Dendritic cell treated with granulocyte-macrophage colony-stimulating factor and Interleukin-4, amounts not matched to agents 40 ng/mL and 50 ng/mL, for 4 days (primary cell): ENCODE measurements at regions not wholly inside any gene's neighbourhood (a gene's known extent, or its start where the extent isn't known, plus 50 kb on each side); places are given as distances from the start of the nearest gene placed in this dataset.

ENCODE experiments used
- H3K27ac Mint-ChIP-seq: one replicate; pipeline ENCODE4 v1.8.0; 2022; ENCODE audit warnings: mild to moderate bottlenecking, mixed read lengths
- H3K27me3 Mint-ChIP-seq: one replicate; pipeline ENCODE4 v1.8.0; 2022; ENCODE audit warnings: mild to moderate bottlenecking, mixed read lengths
- H3K36me3 Mint-ChIP-seq: one replicate; pipeline ENCODE4 v1.8.0; 2022; ENCODE audit warnings: low read depth, mixed read lengths
- H3K4me1 Mint-ChIP-seq: one replicate; pipeline ENCODE4 v1.8.0; 2022; ENCODE audit warnings: low read depth, mixed read lengths
- H3K4me3 Mint-ChIP-seq: one replicate; pipeline ENCODE4 v1.8.0; 2022; ENCODE audit warnings: mild to moderate bottlenecking, moderate library complexity, mixed read lengths
- H3K9me3 Mint-ChIP-seq: one replicate; pipeline ENCODE4 v1.8.0; 2022; ENCODE audit warnings: mixed read lengths
- intact Hi-C: fragments of 100-400 bp; cut with micrococcal nuclease; formaldehyde crosslinking; loops from one replicate; pipeline ENCODE4 v1.15.0; 2022

DNA sequence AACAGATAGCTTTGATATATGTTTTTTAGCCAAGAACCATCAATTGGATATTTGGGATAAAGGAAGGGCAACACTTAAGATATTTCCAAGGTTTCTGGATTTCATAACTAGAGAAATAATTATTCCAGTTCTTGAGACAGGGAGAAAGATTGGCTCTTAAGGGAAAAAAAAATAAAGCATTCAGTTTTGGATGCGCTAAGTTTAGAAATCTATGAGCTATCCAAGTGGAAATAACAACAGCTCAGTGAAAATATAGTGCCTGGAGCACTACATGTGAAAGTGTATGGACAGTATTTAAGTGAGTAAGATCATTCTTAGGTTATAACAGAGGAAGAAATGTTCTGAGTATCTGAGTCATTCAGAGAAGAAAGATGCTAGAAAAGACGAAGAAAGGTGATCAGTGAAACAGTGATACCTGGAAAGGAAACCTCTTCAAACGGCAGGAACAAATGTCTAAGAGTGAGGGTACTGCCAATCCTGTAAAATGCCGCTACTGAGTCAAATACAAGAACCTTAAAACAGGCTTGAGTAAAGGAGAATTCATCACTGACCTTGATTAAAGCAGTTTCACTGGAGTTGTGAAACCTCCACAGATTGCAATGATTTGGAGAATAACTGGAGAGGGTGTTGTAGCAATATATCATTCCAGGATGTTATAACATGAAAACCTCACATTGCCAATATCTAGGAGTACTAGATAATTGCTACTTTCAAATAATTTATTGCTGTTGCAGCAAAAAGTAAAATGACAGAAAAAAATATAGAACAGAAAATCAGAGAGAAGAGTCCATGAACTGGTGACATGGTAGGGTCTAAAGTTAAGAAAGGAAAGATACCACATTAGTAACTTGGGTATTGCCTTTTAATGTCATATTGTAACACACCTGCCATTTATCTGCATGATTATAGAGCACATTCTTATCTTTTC, 482.1 kb upstream of the RGS18 start:
- H3K4me1 Mint-ChIP-seq: no peaks in the 10 kb centered on the region
- no peaks in the 10 kb centered on the region for H3K36me3 Mint-ChIP-seq
- no peak overlapping the region for H3K4me3 Mint-ChIP-seq
- H3K27ac Mint-ChIP-seq: no peak overlapping the region
- intact Hi-C loops: no loop called here
- H3K9me3 Mint-ChIP-seq: peaks cover 18% of the 10 kb centered on the region
- H3K27me3 Mint-ChIP-seq: no peaks in the 10 kb centered on the region

DNA sequence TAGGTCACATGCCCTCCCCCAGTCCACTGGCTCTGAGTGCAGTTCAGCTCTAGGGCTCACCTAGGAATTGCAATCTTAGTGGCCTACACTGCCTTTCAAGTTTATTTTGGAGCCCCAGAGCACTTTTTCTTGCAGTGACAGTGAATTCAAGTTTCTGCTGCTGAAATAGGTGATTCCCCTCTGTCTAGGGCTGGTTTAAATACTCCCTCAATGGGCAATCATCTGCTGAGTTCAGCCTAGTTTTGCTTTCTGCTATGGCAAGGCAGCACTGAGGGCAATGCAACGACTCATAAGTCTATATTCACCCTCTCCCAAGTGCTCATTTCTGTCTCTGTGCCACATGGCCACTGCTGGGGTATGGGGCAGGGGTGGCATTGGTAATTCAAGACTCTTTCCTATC, 472.6 kb upstream of the RGS18 start:
- no peaks in the 10 kb centered on the region for H3K36me3 Mint-ChIP-seq
- no peak overlapping the region for H3K27ac Mint-ChIP-seq
- peaks cover 17% of the 10 kb centered on the region for H3K9me3 Mint-ChIP-seq
- no peaks in the 10 kb centered on the region for H3K27me3 Mint-ChIP-seq
- intact Hi-C loops: no loop called here
- no peaks in the 10 kb centered on the region for H3K4me1 Mint-ChIP-seq
- H3K4me3 Mint-ChIP-seq: no peak overlapping the region

DNA sequence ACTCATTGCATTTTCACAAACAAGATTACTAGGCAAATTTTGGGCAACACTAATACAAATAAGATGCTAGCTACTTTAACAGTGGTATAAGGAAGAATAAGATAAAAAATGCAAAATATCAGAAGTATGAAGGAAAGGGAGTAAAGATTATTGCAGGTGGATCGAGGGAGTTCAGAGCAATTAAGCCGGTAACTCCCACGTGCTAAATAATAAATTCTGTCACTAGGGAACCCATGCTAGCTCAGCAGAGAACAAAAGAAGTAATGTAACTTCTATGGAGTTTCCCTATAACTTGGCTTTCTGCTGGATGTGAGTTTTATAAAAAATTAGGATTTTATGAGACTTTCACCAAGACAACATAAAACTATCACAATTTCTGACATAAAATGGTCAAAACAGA, 470.5 kb upstream of the RGS18 start:
- H3K4me3 Mint-ChIP-seq: no peak overlapping the region
- peaks cover 20% of the 10 kb centered on the region for H3K9me3 Mint-ChIP-seq
- no peaks in the 10 kb centered on the region for H3K4me1 Mint-ChIP-seq
- no peaks in the 10 kb centered on the region for H3K27me3 Mint-ChIP-seq
- no peaks in the 10 kb centered on the region for H3K36me3 Mint-ChIP-seq
- H3K27ac Mint-ChIP-seq: no peak overlapping the region
- intact Hi-C loops: no loop called here

DNA sequence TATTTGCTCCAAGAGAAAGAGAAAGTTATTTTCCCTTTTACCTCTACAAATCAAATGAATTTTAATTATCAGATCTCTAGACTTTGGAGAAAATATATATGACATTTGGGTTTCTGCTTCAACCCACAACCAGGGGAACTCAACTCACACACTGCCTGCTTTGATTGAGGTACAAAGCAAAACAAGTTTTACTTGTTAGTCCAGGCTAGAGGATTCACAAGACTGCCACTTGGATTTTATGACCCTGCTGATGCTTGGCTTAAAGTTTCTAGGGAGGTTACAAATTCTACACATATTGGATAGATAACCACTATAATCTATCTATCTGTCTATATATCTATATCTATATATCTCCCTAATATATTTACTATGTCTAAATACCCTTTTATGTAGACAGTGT, 467.3 kb upstream of the RGS18 start:
- no peak overlapping the region for H3K27ac Mint-ChIP-seq
- no peaks in the 10 kb centered on the region for H3K36me3 Mint-ChIP-seq
- peaks cover 22% of the 10 kb centered on the region for H3K9me3 Mint-ChIP-seq
- intact Hi-C loops: no loop called here
- H3K27me3 Mint-ChIP-seq: no peaks in the 10 kb centered on the region
- H3K4me3 Mint-ChIP-seq: no peak overlapping the region
- H3K4me1 Mint-ChIP-seq: no peaks in the 10 kb centered on the region

DNA sequence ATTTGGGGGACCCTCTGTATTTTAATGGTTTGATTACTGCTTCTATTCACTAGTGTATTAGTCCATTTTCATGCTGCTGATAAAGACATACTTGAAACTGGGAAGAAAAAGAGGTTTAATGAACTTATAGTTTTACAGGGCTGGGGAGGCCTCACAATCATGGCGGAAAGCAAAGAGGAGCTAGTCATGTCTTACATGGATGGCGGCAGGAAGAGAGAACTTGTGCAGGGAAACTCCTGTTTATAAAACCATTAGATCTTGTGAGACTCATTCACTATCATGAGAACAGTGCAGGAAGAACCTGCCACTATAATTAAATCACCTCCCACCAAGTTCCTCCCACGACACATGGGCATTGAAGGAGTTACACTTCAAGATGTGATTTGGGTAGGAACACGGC, 464.5 kb upstream of the RGS18 start:
- Mint-ChIP-seq H3K9me3 (peaks cover 22% of the 10 kb centered on the region), H3K27me3 (no peaks in the 10 kb centered on the region), H3K4me3 (no peak overlapping the region), H3K36me3 (no peaks in the 10 kb centered on the region), H3K27ac (no peak overlapping the region), H3K4me1 (no peaks in the 10 kb centered on the region)
- intact Hi-C loops: no loop called here

DNA sequence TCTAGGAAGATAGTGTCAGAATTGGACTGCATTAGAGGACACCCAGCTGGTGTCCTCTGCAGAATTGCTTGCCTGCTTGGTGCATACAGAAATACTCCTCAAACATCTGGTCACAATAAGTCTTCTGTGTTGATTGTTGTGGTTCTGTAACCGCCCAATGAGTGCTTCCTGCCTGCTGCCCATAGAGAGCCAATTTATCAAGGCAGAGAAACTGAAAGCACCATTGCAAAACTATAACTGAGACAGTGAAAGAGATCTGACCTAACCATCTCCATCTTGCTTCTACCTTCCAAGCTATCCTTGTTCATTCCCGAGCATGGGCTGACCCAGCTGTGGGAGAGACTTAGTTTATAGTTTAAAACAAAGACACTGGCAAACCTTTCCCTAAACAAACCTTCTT, 462.4 kb upstream of the RGS18 start:
- Mint-ChIP-seq H3K27me3 (no peaks in the 10 kb centered on the region), H3K4me1 (no peaks in the 10 kb centered on the region), H3K9me3 (peaks cover 22% of the 10 kb centered on the region), H3K27ac (no peak overlapping the region), H3K36me3 (no peaks in the 10 kb centered on the region), H3K4me3 (no peak overlapping the region)
- intact Hi-C loops: no loop called here

DNA sequence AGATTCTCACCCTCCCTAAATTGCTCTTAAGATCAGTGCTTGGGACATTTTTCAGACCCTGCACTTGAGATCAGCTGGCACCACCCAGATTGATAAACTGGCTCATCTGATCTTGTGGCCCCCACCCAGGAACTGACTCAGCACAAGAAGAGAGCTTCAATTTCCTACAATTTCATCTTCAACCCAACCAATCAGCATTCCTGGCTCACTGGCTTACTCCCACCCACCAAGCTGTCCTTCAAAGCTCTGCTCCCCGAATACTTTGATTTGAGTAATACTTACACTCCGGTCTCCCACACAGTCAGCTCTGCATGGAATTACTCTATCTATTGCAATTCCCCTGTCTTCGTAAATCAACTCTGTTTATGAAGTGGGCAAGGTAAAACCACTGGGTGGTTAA, 461.9 kb upstream of the RGS18 start:
- Mint-ChIP-seq H3K36me3 (no peaks in the 10 kb centered on the region), H3K9me3 (peaks cover 27% of the 10 kb centered on the region), H3K4me1 (no peaks in the 10 kb centered on the region), H3K27ac (no peak overlapping the region), H3K27me3 (no peaks in the 10 kb centered on the region), H3K4me3 (no peak overlapping the region)
- intact Hi-C loops: no loop called here

DNA sequence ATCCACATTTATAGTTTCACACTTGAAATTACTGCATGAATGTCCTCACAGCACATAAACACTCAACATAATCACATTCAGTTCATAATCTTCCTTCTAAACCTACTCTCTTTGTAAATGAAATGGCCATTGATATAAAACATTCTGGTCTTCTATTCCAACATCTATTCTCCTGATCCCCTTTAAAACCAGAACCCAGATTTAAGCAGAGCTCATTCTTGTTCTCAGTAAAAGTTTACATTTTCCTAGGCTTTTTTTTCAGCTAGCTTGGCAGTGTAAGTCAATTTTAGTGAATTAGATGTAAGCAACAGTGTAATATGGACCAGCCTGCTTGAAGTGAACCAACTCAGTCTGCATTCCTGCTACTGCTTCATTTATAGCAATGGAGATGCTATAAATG, 460.7 kb upstream of the RGS18 start:
- no peaks in the 10 kb centered on the region for H3K4me1 Mint-ChIP-seq
- H3K27me3 Mint-ChIP-seq: no peaks in the 10 kb centered on the region
- intact Hi-C loops: no loop called here
- no peak overlapping the region for H3K4me3 Mint-ChIP-seq
- no peaks in the 10 kb centered on the region for H3K36me3 Mint-ChIP-seq
- H3K27ac Mint-ChIP-seq: no peak overlapping the region
- H3K9me3 Mint-ChIP-seq: peaks cover 30% of the 10 kb centered on the region

DNA sequence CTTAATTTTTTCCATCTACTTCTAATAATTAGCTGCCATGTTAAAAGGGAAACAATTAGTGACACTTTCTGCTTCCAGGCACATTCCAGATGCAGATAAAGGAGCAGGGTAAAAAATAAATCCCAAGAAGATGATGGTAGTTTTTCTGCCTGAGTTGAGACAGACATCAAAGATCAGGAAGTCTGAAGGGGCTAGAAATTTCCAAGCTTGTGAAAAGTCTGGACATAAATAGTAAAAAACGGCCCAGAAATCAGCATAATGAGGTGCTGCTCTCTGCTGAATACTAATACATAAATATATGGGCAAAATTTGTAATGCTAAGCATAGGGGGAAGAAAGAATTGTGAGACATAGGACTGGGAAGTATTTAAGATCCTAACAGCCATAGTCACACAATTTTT, 460.0 kb upstream of the RGS18 start:
- H3K4me3 Mint-ChIP-seq: no peak overlapping the region
- no peak overlapping the region for H3K27ac Mint-ChIP-seq
- H3K27me3 Mint-ChIP-seq: no peaks in the 10 kb centered on the region
- H3K9me3 Mint-ChIP-seq: peaks cover 23% of the 10 kb centered on the region
- no peaks in the 10 kb centered on the region for H3K4me1 Mint-ChIP-seq
- intact Hi-C loops: no loop called here
- H3K36me3 Mint-ChIP-seq: no peaks in the 10 kb centered on the region

DNA sequence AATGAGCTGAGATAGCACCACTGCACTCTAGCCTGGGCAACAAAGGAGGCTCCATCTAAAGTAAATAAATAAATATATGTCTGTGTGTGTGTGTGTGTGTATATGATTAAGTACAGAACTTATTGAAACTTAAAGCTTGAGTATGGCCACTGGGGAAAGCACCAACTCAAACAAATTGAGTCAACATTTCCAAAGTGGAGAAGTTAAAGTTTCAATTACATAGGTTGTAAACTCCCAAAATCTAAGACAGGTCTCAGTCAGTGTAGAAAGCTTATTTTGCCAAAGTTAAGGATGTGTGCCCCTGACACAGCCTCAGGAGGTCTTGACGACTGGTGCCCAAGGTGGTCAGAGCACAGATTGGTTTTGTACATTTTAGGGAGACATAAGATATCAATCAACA, 458.9 kb upstream of the RGS18 start:
- Mint-ChIP-seq H3K9me3 (peaks cover 12% of the 10 kb centered on the region), H3K36me3 (no peaks in the 10 kb centered on the region), H3K4me1 (no peaks in the 10 kb centered on the region), H3K27me3 (no peaks in the 10 kb centered on the region), H3K27ac (no peak overlapping the region), H3K4me3 (no peak overlapping the region)
- intact Hi-C loops: no loop called here

DNA sequence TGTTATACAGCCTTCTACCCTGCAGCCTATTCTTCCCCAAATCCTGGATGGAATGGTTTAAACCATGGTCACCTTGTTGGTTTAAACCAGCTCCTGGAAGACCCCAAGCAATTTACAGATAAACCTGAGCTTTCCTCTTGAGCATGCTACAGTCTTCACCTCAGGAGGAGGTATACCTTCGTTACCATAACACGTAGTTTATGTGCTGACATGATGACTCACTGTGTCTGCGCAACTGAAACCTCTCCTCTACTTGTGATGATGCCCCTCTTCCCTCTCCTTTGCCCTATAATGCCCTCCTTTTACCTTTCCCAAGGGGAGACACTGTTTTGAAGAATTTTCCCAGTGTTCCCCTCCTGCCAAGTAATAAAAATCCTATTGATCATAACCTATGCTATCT, 457.3 kb upstream of the RGS18 start:
- no peaks in the 10 kb centered on the region for H3K4me1 Mint-ChIP-seq
- intact Hi-C loops: no loop called here
- no peak overlapping the region for H3K4me3 Mint-ChIP-seq
- H3K36me3 Mint-ChIP-seq: no peaks in the 10 kb centered on the region
- peaks cover 10% of the 10 kb centered on the region for H3K9me3 Mint-ChIP-seq
- H3K27me3 Mint-ChIP-seq: no peaks in the 10 kb centered on the region
- H3K27ac Mint-ChIP-seq: no peak overlapping the region

DNA sequence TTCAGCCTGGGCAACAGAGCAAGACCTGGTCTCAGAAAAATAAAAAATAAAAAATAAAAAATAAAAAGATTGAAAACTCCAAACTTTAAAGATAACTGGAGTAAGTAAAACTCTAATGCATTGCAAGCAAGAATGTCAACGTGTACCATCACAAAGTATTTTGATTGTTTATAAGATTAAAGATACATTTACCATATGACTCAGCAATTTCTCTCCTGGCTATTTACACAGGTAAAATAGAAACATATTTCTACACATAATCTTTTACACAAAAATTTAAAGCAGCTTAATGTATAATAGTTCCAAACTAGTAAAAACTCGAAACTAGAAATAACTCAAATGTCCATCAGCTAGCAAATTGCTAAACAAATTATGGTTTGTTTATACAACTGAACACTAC, 456.1 kb upstream of the RGS18 start:
- no peak overlapping the region for H3K27ac Mint-ChIP-seq
- no peaks in the 10 kb centered on the region for H3K36me3 Mint-ChIP-seq
- no peaks in the 10 kb centered on the region for H3K4me1 Mint-ChIP-seq
- no peaks in the 10 kb centered on the region for H3K27me3 Mint-ChIP-seq
- intact Hi-C loops: no loop called here
- no peak overlapping the region for H3K4me3 Mint-ChIP-seq
- H3K9me3 Mint-ChIP-seq: peaks cover 10% of the 10 kb centered on the region

DNA sequence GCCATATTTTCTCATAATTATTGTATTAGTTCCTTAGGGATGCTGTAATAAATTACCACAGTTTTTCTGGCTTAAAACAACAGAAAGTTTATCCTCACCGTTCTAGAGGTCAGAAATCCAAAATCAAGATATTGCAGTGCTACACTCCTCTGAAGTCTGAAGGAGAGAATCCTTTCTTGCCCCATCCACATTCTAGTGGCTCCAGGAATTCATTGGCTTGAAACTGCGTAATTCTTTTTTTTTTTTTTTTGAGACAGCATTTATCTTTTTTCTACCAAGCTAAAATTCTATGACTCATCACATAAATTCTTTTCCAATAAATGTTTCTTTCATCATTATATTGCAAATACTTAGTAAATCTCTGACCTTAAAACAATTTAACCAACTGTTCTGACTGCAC, 451.0 kb upstream of the RGS18 start:
- H3K4me1 Mint-ChIP-seq: no peaks in the 10 kb centered on the region
- intact Hi-C loops: no loop called here
- H3K4me3 Mint-ChIP-seq: no peak overlapping the region
- H3K27me3 Mint-ChIP-seq: no peaks in the 10 kb centered on the region
- no peaks in the 10 kb centered on the region for H3K9me3 Mint-ChIP-seq
- H3K36me3 Mint-ChIP-seq: no peaks in the 10 kb centered on the region
- no peak overlapping the region for H3K27ac Mint-ChIP-seq

DNA sequence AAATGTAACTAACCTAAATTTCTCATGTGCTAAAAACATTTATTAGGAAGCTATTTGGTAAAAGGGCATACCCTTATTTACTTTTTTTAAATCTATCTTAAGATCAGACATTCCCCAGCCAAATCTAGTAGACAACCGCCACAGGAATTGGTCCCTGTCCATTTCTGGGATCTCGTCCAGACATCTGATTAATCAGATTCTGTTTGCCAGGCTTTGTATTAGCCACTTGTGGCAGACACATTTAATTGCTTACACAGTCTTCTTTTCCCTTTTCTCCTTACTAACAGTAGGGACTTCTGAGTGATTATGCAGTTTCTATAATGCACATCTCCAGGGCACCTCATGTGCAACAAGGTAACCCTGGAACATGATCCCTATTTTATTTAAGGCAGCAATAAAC, 449.0 kb upstream of the RGS18 start:
- no peak overlapping the region for H3K4me3 Mint-ChIP-seq

DNA sequence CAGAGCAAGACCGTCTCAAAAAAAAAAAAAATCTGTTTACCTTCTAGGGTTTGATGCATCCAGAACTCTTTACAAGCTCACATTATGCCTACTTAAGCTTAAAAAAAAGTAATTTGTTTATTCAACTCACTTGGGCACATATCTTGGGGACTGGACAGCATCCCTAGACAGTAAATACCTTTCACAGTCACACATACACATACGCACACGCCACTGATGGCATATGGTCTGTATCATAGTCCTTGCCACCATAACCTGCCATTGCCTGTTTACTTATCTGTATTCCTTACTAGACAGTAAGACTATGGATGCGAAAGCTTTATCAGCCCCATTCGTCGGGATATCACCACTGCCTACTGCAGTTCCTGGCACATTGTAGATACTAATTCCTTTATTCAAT, 446.3 kb upstream of the RGS18 start:
- Mint-ChIP-seq H3K27ac (no peak overlapping the region), H3K4me1 (no peaks in the 10 kb centered on the region), H3K4me3 (no peak overlapping the region), H3K9me3 (no peaks in the 10 kb centered on the region), H3K36me3 (no peaks in the 10 kb centered on the region), H3K27me3 (no peaks in the 10 kb centered on the region)
- intact Hi-C loops: no loop called here

More for the DNA sequence above, 449.0 kb upstream of the RGS18 start:
- Mint-ChIP-seq H3K36me3 (no peaks in the 10 kb centered on the region), H3K27ac (no peak overlapping the region), H3K9me3 (no peaks in the 10 kb centered on the region), H3K4me1 (no peaks in the 10 kb centered on the region), H3K27me3 (no peaks in the 10 kb centered on the region)
- intact Hi-C loops: no loop called here
